Body of pancreas (tissue), 4 donors: ENCODE measurements at regions not wholly inside any gene's neighbourhood (a gene's known extent, or its start where the extent isn't known, plus 50 kb on each side); places are given as distances from the start of the nearest gene placed in this dataset.

Experiments used
- POLR2A ChIP-seq, 3 donors: fragments of 450-650 bp; IDR thresholded peaks; one replicate each; pipeline ENCODE4 v1.6.1; 2016; ENCODE audit warnings: antibody characterized with exemption in 3 of 3, mild to moderate bottlenecking in 2 of 3
- TF ChIP-seq, protein P1 (sequence below), 7 experiments: fragments of 450-650 bp in 4 of 7; fragments of 200-600 bp in 3 of 7; sonication (generic) in 3 of 7; IDR thresholded peaks; one replicate each; pipeline ENCODE4 v1.5.1; 2016 to 2019; ENCODE audit warnings: antibody characterized with exemption in 7 of 7

DNA sequence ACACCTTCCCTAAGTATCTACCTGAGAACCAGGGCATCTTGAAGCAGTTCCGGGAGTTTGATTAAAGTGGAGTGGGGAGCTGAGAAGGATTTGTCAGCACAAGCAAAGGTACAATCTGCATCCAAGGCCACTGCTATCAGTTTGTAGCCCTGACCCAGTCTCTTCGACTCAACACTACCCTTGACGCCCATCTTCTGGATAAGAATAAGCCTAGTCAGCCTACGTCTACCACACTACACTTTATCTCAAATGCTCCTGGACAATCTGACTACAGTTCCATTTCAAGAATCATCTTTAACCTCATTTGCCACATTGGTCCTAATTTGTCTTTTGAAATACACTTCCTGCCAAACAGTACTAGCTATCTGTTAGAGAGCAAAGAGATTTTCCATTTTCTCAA, 134.1 kb upstream of the C1GALT1 start:
- no peak for TF ChIP-seq POLR2A (IDR thresholded peaks at IDR 0.05)
- TF ChIP-seq, protein P1, sequence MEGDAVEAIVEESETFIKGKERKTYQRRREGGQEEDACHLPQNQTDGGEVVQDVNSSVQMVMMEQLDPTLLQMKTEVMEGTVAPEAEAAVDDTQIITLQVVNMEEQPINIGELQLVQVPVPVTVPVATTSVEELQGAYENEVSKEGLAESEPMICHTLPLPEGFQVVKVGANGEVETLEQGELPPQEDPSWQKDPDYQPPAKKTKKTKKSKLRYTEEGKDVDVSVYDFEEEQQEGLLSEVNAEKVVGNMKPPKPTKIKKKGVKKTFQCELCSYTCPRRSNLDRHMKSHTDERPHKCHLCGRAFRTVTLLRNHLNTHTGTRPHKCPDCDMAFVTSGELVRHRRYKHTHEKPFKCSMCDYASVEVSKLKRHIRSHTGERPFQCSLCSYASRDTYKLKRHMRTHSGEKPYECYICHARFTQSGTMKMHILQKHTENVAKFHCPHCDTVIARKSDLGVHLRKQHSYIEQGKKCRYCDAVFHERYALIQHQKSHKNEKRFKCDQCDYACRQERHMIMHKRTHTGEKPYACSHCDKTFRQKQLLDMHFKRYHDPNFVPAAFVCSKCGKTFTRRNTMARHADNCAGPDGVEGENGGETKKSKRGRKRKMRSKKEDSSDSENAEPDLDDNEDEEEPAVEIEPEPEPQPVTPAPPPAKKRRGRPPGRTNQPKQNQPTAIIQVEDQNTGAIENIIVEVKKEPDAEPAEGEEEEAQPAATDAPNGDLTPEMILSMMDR (IDR thresholded peaks at IDR 0.05) = no peak
